Suppressor macrophage treated with lipopolysaccharide for 1 hour (primary cell): ENCODE measurements at regions not wholly inside any gene's neighbourhood (a gene's known extent, or its start where the extent isn't known, plus 50 kb on each side); places are given as distances from the start of the nearest gene placed in this dataset.

Experiments
- DNase-seq, 3 donors: peaks; one replicate each; pipeline ENCODE4 v3.0.0-alpha.2; 2020 to 2022

- no peak for DNase-seq
Observed at GRCh38 chr12:34386621-34387255, 364.4 kb downstream of the ALG10 start.

GRCh38 chr12:34387711-34388635 lies 365.7 kb downstream of the ALG10 start:
- no peak for DNase-seq

- DNase-seq: no peak
Observed at GRCh38 chr12:34388636-34389377, 366.5 kb downstream of the ALG10 start.

DNA sequence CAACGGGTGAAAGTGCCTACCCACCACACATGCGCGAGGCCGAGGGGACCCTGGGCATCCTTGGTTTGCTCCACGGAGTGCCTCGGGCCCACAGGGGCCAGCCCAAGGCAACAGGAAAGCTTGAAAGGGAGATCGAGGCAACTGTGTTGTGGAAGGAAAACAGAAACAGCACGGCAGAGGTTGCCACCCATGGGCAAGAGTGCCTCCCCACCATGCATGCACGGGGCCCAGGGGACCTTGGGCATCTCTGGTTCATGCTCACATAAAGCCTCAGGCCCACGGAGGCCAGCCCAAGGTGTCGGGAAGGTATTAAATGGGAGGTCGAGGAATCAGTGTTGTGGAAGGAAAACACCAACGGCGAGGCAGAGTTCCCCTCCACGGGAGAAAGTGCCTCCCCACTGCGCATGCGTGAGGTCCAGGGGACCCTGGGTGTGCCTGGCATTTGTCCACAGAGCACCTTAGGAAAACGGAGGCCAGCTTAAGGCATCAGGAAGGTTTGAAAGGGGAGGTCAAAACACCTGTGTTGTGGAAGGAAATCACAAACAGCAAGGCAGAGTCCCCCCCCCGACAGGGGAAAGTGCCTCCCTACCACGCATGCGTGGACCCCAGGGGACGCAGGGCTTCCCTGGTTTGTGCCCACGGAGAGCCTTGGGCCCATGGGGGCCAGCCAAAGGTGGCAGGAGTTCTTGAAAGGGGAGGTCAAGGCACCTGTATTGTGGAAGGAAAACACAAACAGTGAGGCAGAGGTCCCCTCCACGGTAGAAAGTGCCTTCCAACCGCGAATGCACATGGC lies 367.3 kb downstream of the ALG10 start:
- DNase-seq: no peak

DNA sequence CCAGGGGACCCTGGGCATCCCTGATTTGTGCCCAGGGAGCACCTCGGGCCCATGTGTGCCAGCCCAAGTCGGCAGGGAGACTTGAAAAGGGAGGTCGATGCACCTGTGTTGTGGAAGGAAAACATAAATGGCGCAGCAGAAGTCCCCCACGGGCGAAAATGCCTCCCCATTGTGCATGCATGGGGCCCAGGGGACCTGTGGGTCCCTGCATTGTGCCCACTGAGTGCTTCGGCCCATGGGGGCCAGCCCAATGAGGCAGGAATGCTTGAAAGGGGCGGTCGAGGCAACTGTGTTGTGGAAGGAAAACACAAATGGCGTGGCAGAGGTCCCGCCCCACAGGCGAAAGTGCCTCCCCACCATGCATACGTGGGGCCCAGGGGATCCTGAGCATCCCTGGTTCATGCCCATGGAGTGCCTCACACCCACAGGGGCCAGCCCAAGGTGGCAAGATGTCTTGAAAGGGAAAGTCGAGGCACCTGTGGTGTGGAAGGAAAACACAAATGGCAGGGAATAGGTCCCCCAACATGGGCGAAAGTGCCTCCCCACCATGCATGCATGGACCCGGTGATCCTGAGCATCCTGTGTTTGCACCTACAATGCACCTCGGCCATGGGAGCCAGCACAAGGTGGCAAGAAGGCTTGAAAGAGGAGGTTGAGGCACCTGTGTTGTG lies 368.0 kb downstream of the ALG10 start:
- DNase-seq: no peak

- no peak for DNase-seq
Observed at GRCh38 chr12:34390846-34391700, 368.8 kb downstream of the ALG10 start.

DNA sequence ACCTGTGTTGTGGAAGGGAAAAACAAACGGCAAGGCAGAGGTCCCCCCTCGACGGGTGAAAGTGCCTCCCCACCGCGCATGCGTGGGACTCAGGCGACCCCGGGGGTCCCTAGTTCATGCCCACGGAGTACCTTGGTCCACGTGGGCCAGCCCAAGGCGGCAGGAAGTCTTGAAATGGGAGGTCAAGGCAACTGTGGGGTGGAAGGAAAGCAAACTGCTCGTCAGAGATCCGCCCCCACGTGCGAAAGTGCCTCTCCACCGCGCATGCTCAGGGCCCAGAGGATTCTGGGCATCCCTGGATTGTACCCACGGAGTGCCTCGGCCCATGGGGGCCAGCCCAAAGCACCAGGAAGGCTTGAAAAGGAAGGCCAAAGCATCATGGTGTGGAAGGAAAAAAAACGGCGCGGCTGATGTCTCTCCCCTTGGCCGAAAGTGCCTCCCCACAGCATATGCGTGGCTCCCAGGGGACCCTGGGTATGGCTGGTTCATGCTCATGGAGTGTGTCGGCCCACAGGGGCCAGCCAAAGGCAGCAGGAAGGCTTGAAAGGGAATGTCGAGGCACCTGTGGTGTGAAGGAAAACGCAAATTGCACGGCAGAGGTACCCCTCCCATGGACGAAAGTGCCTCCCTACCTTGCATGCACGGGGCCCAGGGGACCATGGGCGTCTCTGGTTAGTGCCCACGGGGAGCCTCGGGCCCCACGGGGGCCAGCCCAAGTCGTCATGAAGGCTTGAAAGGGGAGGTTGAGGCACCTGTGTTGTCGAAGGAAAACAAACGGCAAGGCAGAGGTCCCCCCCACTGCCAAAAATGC lies 369.7 kb downstream of the ALG10 start:
- no peak for DNase-seq

DNA sequence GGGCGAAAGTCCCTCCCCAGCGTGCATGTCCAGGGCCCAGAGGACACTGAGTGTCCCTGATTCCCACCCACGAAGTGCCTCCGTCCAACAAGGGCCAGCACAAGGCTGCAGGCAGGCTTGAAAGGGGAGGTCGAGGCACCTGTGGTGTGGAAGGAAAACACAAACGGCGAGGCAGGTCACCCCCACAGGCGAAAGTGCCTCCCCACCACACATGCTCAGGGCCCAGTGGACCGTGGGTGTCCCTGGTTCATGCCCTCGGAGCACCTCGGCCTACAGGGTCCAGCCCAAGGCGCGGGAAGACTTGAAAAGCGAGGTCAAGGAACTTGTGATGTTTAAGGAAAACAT lies 370.4 kb downstream of the ALG10 start:
- DNase-seq: no peak

DNA sequence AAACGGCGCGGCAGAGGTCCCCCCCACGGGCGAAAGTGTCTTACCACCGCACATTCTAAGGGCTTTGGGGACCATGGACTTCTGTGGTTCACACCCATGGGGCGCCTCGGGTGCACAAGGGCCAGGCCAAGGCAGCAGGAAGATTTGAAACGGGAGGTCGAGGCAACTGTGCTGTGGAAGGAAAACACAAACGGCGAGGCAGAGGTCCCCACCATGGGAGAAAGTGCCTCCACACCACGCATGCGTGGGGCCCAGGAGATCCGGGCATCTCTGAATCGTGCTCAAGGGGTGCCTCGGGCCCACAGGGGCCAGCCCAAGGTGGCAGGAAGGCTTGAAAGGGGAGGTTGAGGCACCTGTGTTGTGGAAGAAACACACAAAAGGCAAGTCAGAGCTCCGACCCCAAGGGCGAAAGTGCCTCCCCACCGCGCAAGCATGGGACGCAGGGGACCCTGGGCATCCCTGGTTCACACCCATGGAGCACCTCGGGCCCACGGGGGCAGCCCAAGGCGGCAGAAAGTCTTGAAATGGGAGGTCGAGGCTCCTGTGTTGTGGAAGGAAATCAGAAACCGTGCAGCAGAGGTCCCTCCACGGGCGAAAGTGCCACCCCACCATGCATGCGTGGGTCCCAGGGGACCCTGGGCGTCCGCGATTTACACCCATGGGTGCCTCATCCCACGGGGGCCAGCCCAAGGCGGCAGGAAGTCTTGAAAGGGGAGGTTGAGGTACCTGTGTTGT lies 371.0 kb downstream of the ALG10 start:
- DNase-seq: no peak

DNA sequence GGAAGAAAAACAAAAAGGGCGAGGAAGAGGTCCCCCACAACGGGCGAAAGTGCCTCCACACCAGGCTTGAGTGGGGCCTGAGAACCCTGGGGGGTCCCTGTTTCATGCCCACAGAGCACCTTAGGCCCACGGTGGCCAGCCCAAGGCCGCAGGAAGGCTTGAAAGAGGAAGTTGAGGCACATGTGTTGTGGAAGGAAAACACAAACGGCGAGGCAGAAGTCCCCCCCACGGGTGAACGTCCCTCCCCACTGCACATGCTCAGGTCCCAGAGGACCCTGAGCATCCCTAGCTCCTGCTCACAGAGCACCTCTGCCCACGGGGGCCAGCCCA lies 371.5 kb downstream of the ALG10 start:
- no peak for DNase-seq

DNA sequence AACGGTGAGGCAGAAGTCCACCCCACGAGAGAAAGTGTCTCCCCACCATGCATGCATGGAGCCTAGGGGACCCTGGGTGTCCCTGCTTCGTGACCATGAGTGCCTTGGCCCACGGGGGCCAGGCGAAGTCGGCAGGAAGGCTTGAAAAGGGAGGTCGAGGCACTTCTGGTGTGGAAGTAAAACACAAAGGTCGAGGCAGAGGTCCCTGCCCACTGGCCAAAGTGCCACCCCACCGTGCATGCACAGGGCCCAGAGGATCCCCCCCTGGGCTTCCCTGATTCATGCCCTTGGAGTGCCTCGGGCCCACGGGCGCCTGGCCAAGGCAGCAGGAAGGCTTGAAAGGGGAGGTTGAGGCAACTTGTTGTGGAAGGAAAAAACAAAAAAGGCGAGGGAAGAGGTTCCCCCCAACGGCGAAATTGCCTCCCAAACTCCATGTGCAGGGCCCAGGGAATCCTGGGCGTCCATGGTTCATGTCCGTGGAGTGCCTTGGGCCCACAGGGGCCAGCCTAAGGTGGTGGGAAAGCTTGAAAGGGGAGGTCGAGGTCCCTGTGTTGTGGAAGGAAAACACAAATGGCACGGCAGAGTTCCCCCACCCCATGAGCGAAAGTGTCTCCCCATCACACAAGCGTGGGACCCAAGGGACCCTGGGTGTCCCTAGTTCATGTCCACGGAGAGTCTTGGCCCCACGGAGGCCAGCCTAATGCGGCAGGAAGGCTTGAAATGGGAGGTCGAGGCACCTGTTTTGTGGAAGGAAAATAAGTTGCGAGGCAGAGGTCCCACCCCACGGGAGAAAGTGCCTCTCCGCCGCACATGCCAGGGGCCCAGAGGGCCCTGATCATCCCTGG lies 372.1 kb downstream of the ALG10 start:
- no peak for DNase-seq

GRCh38 chr12:34395056-34396005 lies 373.0 kb downstream of the ALG10 start:
- no peak for DNase-seq

GRCh38 chr12:34396006-34396860 lies 373.9 kb downstream of the ALG10 start:
- DNase-seq: no peak

DNA sequence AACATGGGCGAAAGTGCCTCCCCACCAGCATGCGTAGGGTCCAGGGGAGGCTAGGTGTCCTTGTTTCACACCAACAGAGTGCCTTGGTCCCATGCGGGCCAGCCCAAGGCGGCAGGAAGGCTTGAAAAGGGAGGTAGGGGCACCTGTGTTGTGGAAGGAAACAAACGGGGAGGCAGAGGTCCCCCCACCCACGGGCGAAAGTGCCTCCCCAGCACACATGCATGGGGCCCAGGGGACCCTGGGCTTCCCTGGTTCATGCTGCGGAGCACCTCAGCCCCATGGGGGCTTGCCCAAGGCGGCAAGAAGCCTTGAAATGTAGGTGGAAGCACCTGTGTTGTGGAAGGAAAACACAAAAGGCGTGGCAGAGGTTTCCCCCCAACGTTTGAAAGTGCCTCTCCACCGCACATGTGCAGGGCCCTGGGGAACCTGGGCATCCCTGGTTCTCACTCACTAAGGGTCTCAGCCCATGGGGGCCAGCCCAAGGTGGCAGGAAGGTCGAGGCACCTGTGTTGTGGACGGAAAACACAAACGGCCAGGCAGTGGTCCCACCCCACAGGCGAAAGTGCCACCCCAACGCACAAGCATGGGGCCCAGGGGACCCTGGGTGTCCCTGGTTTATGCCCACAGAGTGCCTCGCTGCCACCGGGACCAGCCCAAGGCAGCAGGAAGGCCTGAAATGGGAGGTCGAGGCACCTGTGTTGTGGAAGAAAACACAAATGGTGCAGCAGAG lies 374.7 kb downstream of the ALG10 start:
- no peak for DNase-seq

DNA sequence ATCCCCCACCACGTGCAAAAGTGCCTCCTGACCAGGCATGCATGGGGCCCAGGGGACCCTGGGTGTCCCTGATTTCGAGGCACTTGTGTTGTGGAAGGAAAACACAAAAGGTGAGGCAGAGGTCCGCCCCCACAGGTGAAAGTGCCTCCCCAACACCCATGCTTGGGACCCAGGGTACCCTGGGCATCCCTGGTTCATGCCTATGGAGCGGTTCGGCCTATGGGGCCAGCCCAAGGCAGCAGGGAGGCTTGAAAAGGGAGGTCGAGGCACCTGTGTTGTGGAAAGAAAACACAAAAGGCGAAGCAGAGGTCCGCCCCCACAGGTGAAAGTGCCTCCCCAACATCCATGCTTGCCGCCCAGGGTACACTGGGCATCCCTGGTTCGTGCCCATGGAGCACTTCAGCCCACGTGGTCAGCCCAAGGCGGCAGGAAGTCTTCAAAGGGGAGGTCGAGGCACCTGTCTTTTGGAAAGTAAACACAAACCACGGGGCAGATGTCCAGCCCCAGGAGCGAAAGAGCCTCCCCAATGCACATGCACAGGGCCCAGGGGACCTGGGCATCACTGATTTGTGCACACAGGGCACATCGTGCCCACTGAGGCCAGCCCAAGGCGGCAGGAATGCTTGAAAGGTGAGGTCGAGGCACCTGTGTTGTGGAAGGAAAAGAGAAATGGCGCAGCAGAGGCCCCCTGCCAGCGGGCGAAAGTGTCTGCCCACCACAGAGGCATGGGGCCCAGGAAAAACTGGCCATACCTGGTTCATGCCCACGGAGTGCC lies 375.5 kb downstream of the ALG10 start:
- no peak for DNase-seq
